ENCODE measurements at regions not wholly inside any gene's neighbourhood (a gene's known extent, or its start where the extent isn't known, plus 50 kb on each side); places are given as distances from the start of the nearest gene placed in this dataset.

DNA sequence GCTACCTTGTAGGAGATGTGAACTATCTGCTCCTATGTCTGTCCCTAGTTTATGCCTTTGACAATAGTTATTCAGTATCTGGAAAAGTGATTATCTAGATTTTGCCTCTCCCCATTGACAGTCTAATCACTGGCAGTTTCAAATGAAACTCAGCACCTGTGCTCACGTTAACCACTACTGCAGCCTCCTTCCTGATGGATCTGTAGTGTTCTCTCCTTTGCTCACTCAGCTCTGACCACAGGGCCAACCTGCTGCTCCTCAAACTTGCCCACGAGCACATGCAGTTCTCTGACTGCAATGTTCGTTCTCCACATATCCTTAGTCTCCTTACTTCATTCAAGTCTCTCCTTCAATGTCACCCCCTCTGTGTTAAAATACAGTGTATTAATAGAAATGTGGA, 230.1 kb downstream of the NHLRC3 start:
- DNase-seq (ENCODE audit: low read depth, low spot score) = no peak
- peaks cover 6% of the 10 kb centered on the region; the same call in 1 of the 2 replicates for H3K9me3 ChIP-seq (ENCODE audit: insufficient read depth, low read length)
- no peak overlapping the region for H3K9ac ChIP-seq (ENCODE audit: insufficient read length, low read depth)
- H3K36me3 ChIP-seq (ENCODE audit: insufficient read depth, insufficient read length, low read length) = no peaks in the 10 kb centered on the region
- no peaks in the 10 kb centered on the region for H3K4me1 ChIP-seq (ENCODE audit: insufficient read depth, insufficient read length)
- TF ChIP-seq YY1 (IDR thresholded peaks at IDR 0.05; ENCODE audit: insufficient read depth, insufficient read length) (no peak), ZNF274 (IDR thresholded peaks at IDR 0.05; ENCODE audit: low read depth, low read length) (no peak), SUZ12 (IDR thresholded peaks at IDR 0.05; ENCODE audit: extremely low read depth, insufficient read depth, insufficient read length) (no peak)
- no peak overlapping the region for H3K4me3 ChIP-seq (ENCODE audit: insufficient read length, low read depth)
- H3K27me3 ChIP-seq (ENCODE audit: insufficient read depth, insufficient read length) = no peaks in the 10 kb centered on the region

DNA sequence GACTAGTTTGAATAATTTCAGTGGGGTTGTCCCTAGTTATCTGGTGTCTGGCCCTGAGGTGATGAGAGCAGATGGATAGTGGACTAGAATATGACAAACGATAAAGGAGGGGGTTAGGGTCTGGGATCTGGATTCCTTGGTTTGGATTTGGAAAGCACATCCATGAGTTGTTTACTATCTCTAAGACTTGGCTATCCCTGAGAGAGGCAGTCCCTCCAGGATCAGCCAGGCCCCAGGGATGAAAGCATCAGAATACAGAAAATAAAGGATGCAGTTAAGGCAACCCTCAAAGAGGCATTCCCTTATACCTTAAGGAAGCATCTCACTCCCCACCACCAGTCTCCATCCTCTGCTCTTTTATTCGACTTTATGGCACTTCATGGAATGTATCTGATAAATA, 230.7 kb downstream of the NHLRC3 start:
- H3K9me3 ChIP-seq (ENCODE audit: insufficient read depth, low read length) = peaks cover 6% of the 10 kb centered on the region; the same call in 1 of the 2 replicates
- H3K9ac ChIP-seq (ENCODE audit: insufficient read length, low read depth) = no peak overlapping the region
- H3K4me1 ChIP-seq (ENCODE audit: insufficient read depth, insufficient read length) = no peaks in the 10 kb centered on the region
- H3K4me3 ChIP-seq (ENCODE audit: insufficient read length, low read depth) = no peak overlapping the region
- no peaks in the 10 kb centered on the region for H3K27me3 ChIP-seq (ENCODE audit: insufficient read depth, insufficient read length)
- no peak for DNase-seq (ENCODE audit: low read depth, low spot score)
- H3K36me3 ChIP-seq (ENCODE audit: insufficient read depth, insufficient read length, low read length) = no peaks in the 10 kb centered on the region
- TF ChIP-seq SUZ12 (IDR thresholded peaks at IDR 0.05; ENCODE audit: extremely low read depth, insufficient read depth, insufficient read length) (no peak), ZNF274 (IDR thresholded peaks at IDR 0.05; ENCODE audit: low read depth, low read length) (no peak), YY1 (IDR thresholded peaks at IDR 0.05; ENCODE audit: insufficient read depth, insufficient read length) (no peak)

DNA sequence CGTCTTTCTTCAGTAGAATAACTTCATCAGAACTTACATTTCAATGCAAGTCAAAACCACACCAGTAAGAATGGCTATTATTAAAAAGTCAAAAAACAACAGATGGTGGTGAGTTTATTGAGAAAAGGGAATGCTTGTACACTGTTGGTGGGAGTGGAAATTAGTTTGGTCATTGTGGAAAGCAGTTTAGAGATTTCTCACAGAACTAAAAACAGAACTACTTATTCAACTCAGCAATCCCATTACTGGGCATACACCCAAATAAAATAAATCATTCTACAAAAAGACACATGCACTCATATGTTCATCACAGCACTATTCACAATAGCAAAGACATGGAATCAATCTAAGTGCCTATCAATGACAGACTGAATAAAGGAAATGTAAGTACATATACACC, 231.2 kb downstream of the NHLRC3 start:
- Histone ChIP-seq H3K36me3 (ENCODE audit: insufficient read depth, insufficient read length, low read length) (no peaks in the 10 kb centered on the region), H3K9me3 (ENCODE audit: insufficient read depth, low read length) (peaks cover 6% of the 10 kb centered on the region; the same call in 1 of the 2 replicates), H3K4me1 (ENCODE audit: insufficient read depth, insufficient read length) (no peaks in the 10 kb centered on the region), H3K4me3 (ENCODE audit: insufficient read length, low read depth) (no peak overlapping the region), H3K9ac (ENCODE audit: insufficient read length, low read depth) (no peak overlapping the region), H3K27me3 (ENCODE audit: insufficient read depth, insufficient read length) (no peaks in the 10 kb centered on the region)
- TF ChIP-seq SUZ12 (IDR thresholded peaks at IDR 0.05; ENCODE audit: extremely low read depth, insufficient read depth, insufficient read length) (no peak), ZNF274 (IDR thresholded peaks at IDR 0.05; ENCODE audit: low read depth, low read length) (no peak), YY1 (IDR thresholded peaks at IDR 0.05; ENCODE audit: insufficient read depth, insufficient read length) (no peak)
- no peak for DNase-seq (ENCODE audit: low read depth, low spot score)

DNA sequence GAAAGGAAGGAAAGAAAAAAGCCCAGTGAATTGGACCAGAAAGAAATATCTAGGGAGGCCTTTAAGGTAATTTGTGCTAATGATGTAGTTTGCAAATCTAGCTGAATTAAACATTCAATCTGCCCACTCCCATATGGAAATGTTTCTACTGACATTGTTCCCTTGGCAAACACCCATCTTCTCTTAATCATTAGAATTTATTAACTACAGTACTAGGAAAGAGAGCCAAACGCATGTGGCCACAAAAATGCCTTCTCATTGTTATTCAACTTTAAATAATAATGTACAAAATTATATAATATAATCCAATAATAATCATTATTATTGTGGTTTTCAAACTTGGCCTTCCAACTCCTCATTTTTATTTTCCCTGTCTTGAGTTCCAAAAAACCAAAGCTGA, 234.7 kb downstream of the NHLRC3 start:
- TF ChIP-seq YY1 (IDR thresholded peaks at IDR 0.05; ENCODE audit: insufficient read depth, insufficient read length) (no peak), SUZ12 (IDR thresholded peaks at IDR 0.05; ENCODE audit: extremely low read depth, insufficient read depth, insufficient read length) (no peak), ZNF274 (IDR thresholded peaks at IDR 0.05; ENCODE audit: low read depth, low read length) (no peak)
- no peak overlapping the region for H3K9ac ChIP-seq (ENCODE audit: insufficient read length, low read depth)
- H3K4me1 ChIP-seq (ENCODE audit: insufficient read depth, insufficient read length) = no peaks in the 10 kb centered on the region
- no peaks in the 10 kb centered on the region for H3K9me3 ChIP-seq (ENCODE audit: insufficient read depth, low read length)
- no peaks in the 10 kb centered on the region for H3K36me3 ChIP-seq (ENCODE audit: insufficient read depth, insufficient read length, low read length)
- H3K4me3 ChIP-seq (ENCODE audit: insufficient read length, low read depth) = no peak overlapping the region
- no peaks in the 10 kb centered on the region for H3K27me3 ChIP-seq (ENCODE audit: insufficient read depth, insufficient read length)
- no peak for DNase-seq (ENCODE audit: low read depth, low spot score)

DNA sequence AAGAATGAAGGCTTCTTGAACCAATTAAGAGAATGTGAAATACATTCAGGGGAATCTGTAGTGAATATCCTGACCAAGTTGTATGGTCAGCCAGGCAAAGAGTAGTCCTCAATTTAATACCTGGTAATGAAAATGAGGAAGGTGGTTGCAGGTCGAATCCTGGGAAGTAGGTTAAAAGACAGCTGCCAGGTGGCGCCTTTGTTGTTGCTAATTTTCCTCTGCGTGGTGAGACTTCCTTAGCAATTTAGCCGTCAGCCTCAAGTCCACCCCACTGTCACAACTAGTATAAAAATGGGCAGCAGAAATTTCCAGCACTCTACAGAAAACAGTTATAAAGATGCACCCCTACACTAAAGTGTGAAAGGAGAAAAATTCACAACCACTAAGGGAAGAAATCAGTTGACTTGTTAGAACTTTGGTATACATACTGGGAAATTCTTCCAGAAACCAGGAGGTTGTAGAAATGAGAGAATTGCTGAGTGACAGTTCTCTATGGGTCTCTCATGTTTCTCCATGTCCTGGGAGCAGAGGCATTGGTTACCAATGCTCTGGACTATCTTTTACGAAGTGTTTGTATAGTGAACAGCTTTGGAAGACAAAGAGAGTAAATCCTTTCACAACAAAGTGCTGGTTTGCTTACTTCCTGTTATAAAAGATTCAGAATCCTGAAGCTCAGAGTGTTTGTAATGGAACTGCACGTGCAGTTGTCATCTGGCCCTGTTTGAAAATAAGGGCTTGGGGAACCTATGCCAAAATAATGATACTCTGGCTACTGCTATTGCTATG, 235.9 kb downstream of the NHLRC3 start:
- Histone ChIP-seq H3K36me3 (ENCODE audit: insufficient read depth, insufficient read length, low read length) (no peaks in the 10 kb centered on the region), H3K9me3 (ENCODE audit: insufficient read depth, low read length) (no peaks in the 10 kb centered on the region), H3K27me3 (ENCODE audit: insufficient read depth, insufficient read length) (no peaks in the 10 kb centered on the region), H3K4me3 (ENCODE audit: insufficient read length, low read depth) (no peak overlapping the region), H3K4me1 (ENCODE audit: insufficient read depth, insufficient read length) (no peaks in the 10 kb centered on the region), H3K9ac (ENCODE audit: insufficient read length, low read depth) (no peak overlapping the region)
- no peak for DNase-seq (ENCODE audit: low read depth, low spot score)
- TF ChIP-seq ZNF274 (IDR thresholded peaks at IDR 0.05; ENCODE audit: low read depth, low read length) (no peak), SUZ12 (IDR thresholded peaks at IDR 0.05; ENCODE audit: extremely low read depth, insufficient read depth, insufficient read length) (no peak), YY1 (IDR thresholded peaks at IDR 0.05; ENCODE audit: insufficient read depth, insufficient read length) (no peak)

DNA sequence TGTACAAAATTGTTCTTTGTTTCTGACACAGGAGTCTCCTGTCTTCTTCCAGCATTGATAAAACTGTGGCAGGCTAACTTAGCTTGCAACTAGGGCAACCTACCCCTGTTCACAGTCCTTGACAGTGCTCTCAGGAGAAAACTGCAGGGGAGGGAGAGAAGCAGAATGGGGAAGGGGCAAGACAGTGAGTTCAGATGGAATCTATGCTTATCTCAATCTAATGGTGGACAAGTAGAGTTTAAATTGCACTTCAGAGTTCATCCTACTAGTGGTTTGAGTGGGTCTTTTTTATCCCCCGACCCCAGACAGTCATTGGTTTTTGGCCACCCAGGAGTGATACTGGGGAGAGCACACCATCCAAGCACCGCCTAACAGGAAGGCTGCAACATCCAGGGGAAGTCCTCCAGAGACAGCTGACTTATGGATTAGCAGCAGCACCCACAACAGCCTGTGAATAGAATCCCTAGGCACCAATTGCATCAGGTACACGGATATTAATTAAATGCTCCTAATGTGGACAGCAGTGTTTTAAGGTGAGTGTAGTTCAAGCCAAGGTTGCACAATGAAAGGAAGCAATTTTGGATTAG, 236.6 kb downstream of the NHLRC3 start:
- Histone ChIP-seq H3K27me3 (ENCODE audit: insufficient read depth, insufficient read length) (no peaks in the 10 kb centered on the region), H3K4me3 (ENCODE audit: insufficient read length, low read depth) (no peak overlapping the region), H3K9me3 (ENCODE audit: insufficient read depth, low read length) (no peaks in the 10 kb centered on the region), H3K9ac (ENCODE audit: insufficient read length, low read depth) (no peak overlapping the region), H3K36me3 (ENCODE audit: insufficient read depth, insufficient read length, low read length) (no peaks in the 10 kb centered on the region), H3K4me1 (ENCODE audit: insufficient read depth, insufficient read length) (no peaks in the 10 kb centered on the region)
- DNase-seq (ENCODE audit: low read depth, low spot score) = no peak
- no peak for TF ChIP-seq YY1 (IDR thresholded peaks at IDR 0.05; ENCODE audit: insufficient read depth, insufficient read length)
- TF ChIP-seq ZNF274 (IDR thresholded peaks at IDR 0.05; ENCODE audit: low read depth, low read length) = no peak
- TF ChIP-seq SUZ12 (IDR thresholded peaks at IDR 0.05; ENCODE audit: extremely low read depth, insufficient read depth, insufficient read length) = no peak

DNA sequence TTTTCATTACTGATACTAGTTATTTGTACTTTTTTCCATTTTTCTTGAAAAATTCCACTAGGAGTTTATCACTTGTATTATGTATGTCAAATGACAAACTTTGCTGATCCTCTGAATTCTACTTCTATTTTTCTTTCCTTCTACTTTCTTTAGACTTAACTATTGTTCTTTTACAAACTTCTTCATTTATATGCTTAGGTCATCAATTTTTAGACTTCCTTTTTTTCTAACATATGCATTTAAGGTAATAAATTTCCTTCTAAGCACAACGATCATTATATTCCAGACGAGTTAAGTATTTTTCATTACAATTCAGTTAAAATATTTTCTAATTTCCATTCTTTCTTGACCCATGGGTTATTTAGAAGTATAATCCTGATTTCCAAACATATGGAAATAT, 240.8 kb downstream of the NHLRC3 start:
- H3K27me3 ChIP-seq (ENCODE audit: insufficient read depth, insufficient read length) = no peaks in the 10 kb centered on the region
- no peaks in the 10 kb centered on the region for H3K36me3 ChIP-seq (ENCODE audit: insufficient read depth, insufficient read length, low read length)
- no peak for TF ChIP-seq ZNF274 (IDR thresholded peaks at IDR 0.05; ENCODE audit: low read depth, low read length)
- DNase-seq (ENCODE audit: low read depth, low spot score) = no peak
- no peak overlapping the region for H3K9ac ChIP-seq (ENCODE audit: insufficient read length, low read depth)
- H3K4me1 ChIP-seq (ENCODE audit: insufficient read depth, insufficient read length) = no peaks in the 10 kb centered on the region
- H3K4me3 ChIP-seq (ENCODE audit: insufficient read length, low read depth) = no peak overlapping the region
- H3K9me3 ChIP-seq (ENCODE audit: insufficient read depth, low read length) = no peaks in the 10 kb centered on the region
